HEK293T (cell line): ENCODE measurements at regions not wholly inside any gene's neighbourhood (a gene's known extent, or its start where the extent isn't known, plus 50 kb on each side); places are given as distances from the start of the nearest gene placed in this dataset.

Experiments used
- CTCF ChIA-PET: fragments of 350-600 bp; formaldehyde crosslinking; extraction: SDS; loops from one replicate; lab custom pipeline; 2021; ENCODE audit warnings: antibody characterized with exemption, inconsistent platforms; lab: Yijun Ruan, JAX
- POLR2A ChIA-PET: fragments of 350-600 bp; formaldehyde crosslinking; extraction: SDS; loops from one replicate; lab custom pipeline; 2020; ENCODE audit warnings: antibody characterized with exemption, inconsistent platforms; lab: Yijun Ruan, JAX
- DNase-seq: peaks from one replicate; pipeline ENCODE4 v3.0.0; 2012; ENCODE audit warnings: mixed read lengths; ENCODE audit errors: extremely low spot score
- ARNT ChIP-seq: fragments of 450-650 bp; IDR thresholded peaks from 2 replicates; pipeline ENCODE4 v1.6.1; 2017; ENCODE audit warnings: mild to moderate bottlenecking
- BHLHE40 ChIP-seq: fragments of 450-650 bp; IDR thresholded peaks from 2 replicates; pipeline ENCODE4 v1.6.1; 2016; ENCODE audit warnings: mild to moderate bottlenecking, moderate library complexity, borderline replicate concordance
- CTBP1 ChIP-seq: fragments of 450-650 bp; IDR thresholded peaks from 2 replicates; pipeline ENCODE4 v1.6.1; 2016; ENCODE audit warnings: borderline replicate concordance
- ELF4 ChIP-seq: fragments of 450-650 bp; IDR thresholded peaks from 2 replicates; pipeline ENCODE4 v1.6.1; 2017; ENCODE audit warnings: antibody characterized with exemption
- FOXA1 ChIP-seq: fragments of 450-650 bp; IDR thresholded peaks from 2 replicates; pipeline ENCODE4 v1.6.1; 2016; ENCODE audit warnings: mild to moderate bottlenecking
- FOXK2 ChIP-seq: fragments of 450-650 bp; IDR thresholded peaks from 2 replicates; pipeline ENCODE4 v1.6.1; 2016; ENCODE audit warnings: mild to moderate bottlenecking
- FOXM1 ChIP-seq: fragments of 450-650 bp; IDR thresholded peaks from 2 replicates; pipeline ENCODE4 v1.6.1; 2017; ENCODE audit warnings: mild to moderate bottlenecking, borderline replicate concordance
- HDGF ChIP-seq: fragments of 450-650 bp; IDR thresholded peaks from 2 replicates; pipeline ENCODE4 v1.6.1; 2017; ENCODE audit warnings: antibody characterized with exemption, borderline replicate concordance
- L3MBTL2 ChIP-seq: fragments of 450-650 bp; conservative IDR thresholded peaks from 2 replicates; pipeline ENCODE4 v1.6.1; 2016; ENCODE audit warnings: mild to moderate bottlenecking
- LEF1 ChIP-seq: fragments of 450-650 bp; IDR thresholded peaks from 2 replicates; pipeline ENCODE4 v1.6.1; 2017; ENCODE audit warnings: mild to moderate bottlenecking, borderline replicate concordance
- NFRKB ChIP-seq: fragments of 450-650 bp; IDR thresholded peaks from 2 replicates; pipeline ENCODE4 v1.6.1; 2016; ENCODE audit warnings: mild to moderate bottlenecking, moderate library complexity
- PKNOX1 ChIP-seq: fragments of 450-650 bp; IDR thresholded peaks from 2 replicates; pipeline ENCODE4 v1.6.1; 2016
- SP1 ChIP-seq: fragments of 450-650 bp; IDR thresholded peaks from 2 replicates; pipeline ENCODE4 v1.6.1; 2017
- SUZ12 ChIP-seq: fragments of 450-650 bp; IDR thresholded peaks from 2 replicates; pipeline ENCODE4 v1.6.1; 2016; ENCODE audit warnings: mild to moderate bottlenecking
- TARDBP ChIP-seq: fragments of 450-650 bp; IDR thresholded peaks from 2 replicates; pipeline ENCODE4 v1.6.1; 2016
- ZNF384 ChIP-seq: fragments of 450-650 bp; IDR thresholded peaks from 2 replicates; pipeline ENCODE4 v1.6.1; 2016

- DNase-seq = no peak
- CTCF ChIA-PET = no interaction called here
Measured at GRCh38 chr16:60744198-60744597, 1292.0 kb downstream of the CDH8 start.

GRCh38 chr16:60741810-60742209, 1294.4 kb downstream of the CDH8 start:
- POLR2A ChIA-PET = no interaction called here
- CTCF ChIA-PET = no interaction called here
- no peak for DNase-seq
- TF ChIP-seq BHLHE40 = no peak
- no peak for TF ChIP-seq ELF4
- no peak for TF ChIP-seq FOXK2
- no peak for TF ChIP-seq ARNT
- TF ChIP-seq CTBP1 = no peak
- TF ChIP-seq SUZ12 = no peak
- TF ChIP-seq NFRKB = no peak
- no peak for TF ChIP-seq PKNOX1
- TF ChIP-seq HDGF = no peak
- no peak for TF ChIP-seq L3MBTL2
- no peak for TF ChIP-seq FOXM1
- TF ChIP-seq FOXA1 = no peak
- no peak for TF ChIP-seq LEF1
- TF ChIP-seq TARDBP = no peak
- TF ChIP-seq ZNF384 = no peak
- TF ChIP-seq SP1 = no peak

More at GRCh38 chr16:60744198-60744597, 1292.0 kb downstream of the CDH8 start:
- TF ChIP-seq PKNOX1 (no peak), SUZ12 (no peak), SP1 (no peak), TARDBP (no peak), ZNF384 (no peak), L3MBTL2 (no peak)
- POLR2A ChIA-PET = no interaction called here

DNA sequence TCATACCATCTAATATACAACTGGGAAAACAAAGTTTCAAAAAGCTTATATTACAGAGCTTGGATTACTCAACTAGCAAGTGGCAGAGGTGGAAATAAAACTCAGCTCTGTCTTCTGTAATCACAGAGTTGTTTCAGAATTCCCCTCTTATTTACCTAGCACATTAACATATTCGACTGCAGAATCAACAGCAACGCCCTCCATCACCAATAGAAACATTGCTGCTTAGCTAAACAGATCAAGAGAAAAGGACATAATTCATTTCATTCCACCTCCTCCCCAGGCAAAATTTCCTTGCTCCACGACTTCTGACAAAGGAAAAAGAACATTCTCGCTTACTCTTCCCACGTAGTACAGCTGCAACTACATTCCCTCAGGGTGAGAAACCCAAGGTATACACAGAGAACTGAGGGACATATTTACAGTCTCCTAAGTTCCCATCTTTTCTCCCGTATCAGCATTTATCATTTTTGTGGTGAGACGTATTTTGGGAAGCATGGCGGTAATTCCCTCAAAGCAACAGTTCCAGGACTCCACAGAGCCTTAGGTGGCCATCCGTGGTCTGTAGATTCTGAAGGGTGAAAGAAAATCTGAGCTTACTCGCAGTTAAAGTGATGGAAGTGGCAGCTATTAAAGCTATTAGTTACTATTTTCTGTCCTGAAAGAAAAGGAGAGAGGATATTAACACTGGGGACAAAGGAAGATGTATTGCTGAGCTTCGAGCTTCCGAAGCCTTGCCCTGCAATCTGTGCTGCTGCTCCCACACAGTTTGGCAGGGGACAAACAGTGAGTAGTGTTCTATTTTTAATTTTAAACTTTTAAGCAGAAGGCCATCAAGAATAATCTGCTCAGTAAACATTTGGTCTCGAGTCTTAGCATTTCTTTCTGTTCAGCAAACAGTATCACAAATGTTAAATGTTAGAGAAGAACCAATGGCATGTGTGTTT, 1296.2 kb downstream of the CDH8 start:
- no peak for DNase-seq
- POLR2A ChIA-PET = no interaction called here
- TF ChIP-seq PKNOX1 = no peak
- no peak for TF ChIP-seq ELF4
- TF ChIP-seq LEF1 = no peak
- no peak for TF ChIP-seq ZNF384
- TF ChIP-seq SP1 = no peak
- TF ChIP-seq TARDBP = no peak
- TF ChIP-seq FOXK2 = no peak
- no peak for TF ChIP-seq BHLHE40
- no peak for TF ChIP-seq CTBP1
- TF ChIP-seq FOXA1 = no peak
- no peak for TF ChIP-seq FOXM1
- TF ChIP-seq NFRKB = no peak
- TF ChIP-seq L3MBTL2 = no peak
- TF ChIP-seq HDGF = no peak
- no peak for TF ChIP-seq ARNT
- no peak for TF ChIP-seq SUZ12
- CTCF ChIA-PET = no interaction called here

DNA sequence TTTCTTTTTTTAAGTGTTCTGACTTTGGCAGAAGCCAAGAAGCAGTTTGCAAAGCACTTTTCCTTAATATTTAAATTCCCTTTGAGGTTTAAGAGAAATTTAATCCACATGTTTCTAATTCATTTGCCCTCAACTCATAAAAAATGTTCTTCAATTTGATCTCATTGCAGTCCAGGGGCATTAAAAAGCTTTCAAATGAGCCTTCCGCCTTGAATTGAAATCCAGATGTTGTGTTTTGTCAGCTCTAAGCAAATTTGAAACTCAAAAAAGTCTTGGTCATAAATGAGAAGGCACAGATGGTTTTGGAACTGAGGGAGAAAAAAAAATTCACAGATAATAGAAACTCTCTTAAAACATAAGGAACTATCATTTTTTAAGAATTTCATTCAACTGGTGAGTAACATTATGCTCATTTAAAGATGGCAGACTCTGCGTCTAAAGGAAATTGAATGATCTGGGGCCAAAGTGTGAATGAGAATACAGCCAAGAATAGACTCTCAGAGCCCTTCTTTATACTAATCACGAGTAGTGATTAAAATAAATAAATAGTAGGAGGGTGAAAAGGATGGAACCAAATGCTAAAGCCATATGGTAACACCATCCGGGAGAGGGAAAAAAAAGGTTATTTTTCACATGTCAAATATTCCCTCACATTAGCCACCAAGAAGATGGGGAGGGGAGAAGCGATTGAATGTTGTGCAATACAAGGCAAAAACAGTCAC, 1304.7 kb downstream of the CDH8 start:
- ChIA-PET CTCF (no interaction called here), POLR2A (no interaction called here)
- TF ChIP-seq L3MBTL2 = no peak
- no peak for TF ChIP-seq NFRKB
- no peak for TF ChIP-seq TARDBP
- TF ChIP-seq ZNF384 = no peak
- no peak for TF ChIP-seq HDGF
- TF ChIP-seq FOXK2 = no peak
- TF ChIP-seq SUZ12 = no peak
- TF ChIP-seq FOXM1 = no peak
- no peak for TF ChIP-seq SP1
- TF ChIP-seq ARNT = no peak
- TF ChIP-seq CTBP1 = no peak
- TF ChIP-seq FOXA1 = no peak
- no peak for TF ChIP-seq PKNOX1
- TF ChIP-seq ELF4 = no peak
- no peak for TF ChIP-seq LEF1
- no peak for TF ChIP-seq BHLHE40
- no peak for DNase-seq

DNA sequence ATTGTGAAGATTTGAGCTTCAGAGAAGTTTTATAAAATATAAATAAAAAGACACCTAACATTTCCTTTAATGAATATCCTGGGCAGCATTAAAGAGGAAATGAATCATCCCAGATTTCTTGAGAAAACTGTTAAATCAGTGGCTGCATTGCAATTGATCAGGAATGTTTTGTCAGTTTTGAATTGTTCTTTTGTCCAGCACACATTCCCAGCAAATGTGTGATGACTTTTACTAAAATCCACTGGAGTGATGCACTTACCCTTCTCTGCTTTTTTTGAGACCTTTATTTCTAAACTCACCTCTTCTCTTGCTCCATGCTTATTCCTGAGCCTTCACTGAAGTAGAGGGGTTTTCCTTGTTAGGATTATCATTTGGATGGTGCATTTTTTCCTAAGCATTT, 1307.2 kb downstream of the CDH8 start:
- ChIA-PET POLR2A (no interaction called here), CTCF (no interaction called here)
- no peak for TF ChIP-seq SUZ12
- TF ChIP-seq NFRKB = no peak
- no peak for TF ChIP-seq TARDBP
- no peak for TF ChIP-seq FOXM1
- no peak for TF ChIP-seq PKNOX1
- TF ChIP-seq SP1 = no peak
- no peak for TF ChIP-seq FOXA1
- TF ChIP-seq ZNF384 = no peak
- TF ChIP-seq CTBP1 = no peak
- TF ChIP-seq FOXK2 = no peak
- TF ChIP-seq ELF4 = no peak
- no peak for TF ChIP-seq BHLHE40
- no peak for TF ChIP-seq L3MBTL2
- TF ChIP-seq HDGF = no peak
- no peak for TF ChIP-seq LEF1
- no peak for TF ChIP-seq ARNT
- no peak for DNase-seq
